Mammary epithelial cell (primary cell): ENCODE measurements at regions not wholly inside any gene's neighbourhood (a gene's known extent, or its start where the extent isn't known, plus 50 kb on each side); places are given as distances from the start of the nearest gene placed in this dataset.

Experiments used
- CTCF ChIP-seq, 2 donors: IDR thresholded peaks in 1 of 2; conservative IDR thresholded peaks in 1 of 2; 2 replicates each; pipeline ENCODE4 v1.5.1; 2011 to 2012; ENCODE audit warnings: inconsistent platforms in 2 of 2, low read length in 2 of 2, mild to moderate bottlenecking in 2 of 2, control low read depth in 1 of 2, low read depth in 1 of 2; ENCODE audit not compliant: insufficient read depth in 1 of 2; ENCODE audit errors: extremely low read depth in 1 of 2
- EZH2 ChIP-seq: IDR thresholded peaks from 2 replicates; pipeline ENCODE4 v1.6.1; 2012; ENCODE audit warnings: low read length, inconsistent platforms, borderline replicate concordance

GRCh38 chr22:47401976-47402770, 639.7 kb downstream of the TBC1D22A start:
- no peak for TF ChIP-seq CTCF (conservative IDR thresholded peaks at IDR 0.05 in 1 of 2, IDR thresholded peaks at IDR 0.05 in 1 of 2; ENCODE audit: extremely low read depth in 1 of 2, insufficient read depth in 1 of 2, low read depth in 1 of 2, low read length in 2 of 2)
- no peak for TF ChIP-seq EZH2
